IMR-90 (cell line): ENCODE measurements at regions not wholly inside any gene's neighbourhood (a gene's known extent, or its start where the extent isn't known, plus 50 kb on each side); places are given as distances from the start of the nearest gene placed in this dataset.

ENCODE experiments used
- ATAC-seq: fragments of 200-7000 bp; cut with Tn5 transposase; 2 replicates; pipeline ENCODE4 v1.9.1; 2020; ENCODE audit warnings: low read depth, mild to moderate bottlenecking, moderate library complexity
- BruUV-seq: library from RNA; stranded (reverse); fragments of 400-500 nt; replicated peaks from 2 replicates; lab custom pipeline; 2021; lab: Mats Ljungman, UMichigan
- CTCF ChIA-PET: fragments of 300-600 bp; formaldehyde crosslinking; extraction: SDS; loops from one replicate; lab custom pipeline; 2021; ENCODE audit warnings: antibody characterized with exemption; lab: Yijun Ruan, JAX
- POLR2A ChIA-PET: fragments of 300-600 bp; sonication (Branson Sonifier 250); formaldehyde crosslinking; loops from one replicate; lab custom pipeline; 2022; ENCODE audit warnings: antibody characterized with exemption; ENCODE audit not compliant: unreplicated experiment; lab: Charles Lee
- DNase-seq: peaks from one replicate; pipeline ENCODE4 v3.0.0; 2013
- H2AFZ ChIP-seq: replicated peaks from 2 replicates; pipeline ENCODE3; 2013; ENCODE audit warnings: low read length, mild to moderate bottlenecking; ENCODE audit not compliant: poor library complexity
- H2AK5ac ChIP-seq: 2 replicates; pipeline ENCODE4 v1.6.1; 2013; ENCODE audit warnings: low read depth, low read length, inconsistent platforms
- H2AK9ac ChIP-seq: replicated peaks from 2 replicates; pipeline ENCODE3; 2013; ENCODE audit warnings: mild to moderate bottlenecking, low read depth, low read length, moderate library complexity; ENCODE audit not compliant: poor library complexity
- H2BK120ac ChIP-seq: 2 replicates; pipeline ENCODE4 v1.6.1; 2013; ENCODE audit warnings: low read depth, low read length, inconsistent platforms
- H2BK15ac ChIP-seq: 3 replicates; pipeline ENCODE4 v1.6.1; 2013; ENCODE audit warnings: low read depth, low read length, inconsistent platforms
- H2BK20ac ChIP-seq: 2 replicates; pipeline ENCODE4 v1.6.1; 2013; ENCODE audit warnings: low read depth, mild to moderate bottlenecking, inconsistent platforms, low read length, moderate library complexity
- H2BK5ac ChIP-seq: 2 replicates; pipeline ENCODE4 v1.6.1; 2013; ENCODE audit warnings: mild to moderate bottlenecking, low read depth, low read length, inconsistent platforms; ENCODE audit not compliant: poor library complexity, severe bottlenecking
- H3K14ac ChIP-seq: replicated peaks from 2 replicates; pipeline ENCODE4 v1.6.1; 2013; ENCODE audit warnings: low read depth, low read length, inconsistent platforms
- H3K18ac ChIP-seq: 2 replicates; pipeline ENCODE4 v1.6.1; 2013; ENCODE audit warnings: low read depth, low read length, control low read depth
- H3K23ac ChIP-seq: 2 replicates; pipeline ENCODE4 v1.6.1; 2013; ENCODE audit warnings: low read depth, low read length, inconsistent platforms
- H3K27ac ChIP-seq: 2 replicates; pipeline ENCODE4 v1.5.1; 2013; ENCODE audit warnings: mild to moderate bottlenecking, control low read depth, low read length; ENCODE audit not compliant: insufficient read depth
- H3K27me3 ChIP-seq: 2 replicates; pipeline ENCODE4 v1.6.1; 2013; ENCODE audit warnings: low read length; ENCODE audit not compliant: control insufficient read depth, insufficient read depth
- H3K36me3 ChIP-seq: 2 replicates; pipeline ENCODE4 v1.6.1; 2013; ENCODE audit warnings: low read length, mixed read lengths; ENCODE audit not compliant: control insufficient read depth, insufficient read depth
- H3K4ac ChIP-seq: 2 replicates; pipeline ENCODE4 v1.6.1; 2013; ENCODE audit warnings: low read depth, low read length, inconsistent platforms
- H3K4me1 ChIP-seq: 2 replicates; pipeline ENCODE4 v1.6.1; 2013; ENCODE audit warnings: low read length, mixed read lengths; ENCODE audit not compliant: control insufficient read depth, insufficient read depth
- H3K4me2 ChIP-seq: 2 replicates; pipeline ENCODE4 v1.6.1; 2013; ENCODE audit warnings: low read depth, mild to moderate bottlenecking, control low read depth, low read length, moderate library complexity
- H3K4me3 ChIP-seq: 2 replicates; pipeline ENCODE4 v1.5.1; 2013; ENCODE audit warnings: low read depth, mild to moderate bottlenecking, control low read depth, low read length, moderate library complexity; ENCODE audit not compliant: insufficient read depth
- H3K56ac ChIP-seq: 2 replicates; pipeline ENCODE4 v1.6.1; 2013; ENCODE audit warnings: low read length, inconsistent platforms; ENCODE audit not compliant: insufficient read depth; ENCODE audit errors: extremely low read depth
- H3K79me1 ChIP-seq, 2 experiments: 2 replicates each; pipeline ENCODE4 v1.6.1; 2013; ENCODE audit warnings: low read length in 2 of 2, inconsistent platforms in 1 of 2, low read depth in 1 of 2
- H3K9ac ChIP-seq: 2 replicates; pipeline ENCODE4 v1.6.1; 2013; ENCODE audit warnings: low read depth, low read length, control low read depth
- H3K9me1 ChIP-seq: 2 replicates; pipeline ENCODE4 v1.6.1; 2013; ENCODE audit warnings: low read length, inconsistent platforms; ENCODE audit not compliant: insufficient read depth
- H3K9me3 ChIP-seq: 2 replicates; pipeline ENCODE4 v1.6.1; 2013; ENCODE audit warnings: low read length; ENCODE audit not compliant: control insufficient read depth, insufficient read depth
- H4K20me1 ChIP-seq: 2 replicates; pipeline ENCODE4 v1.6.1; 2013; ENCODE audit warnings: low read length, inconsistent platforms; ENCODE audit not compliant: insufficient read depth
- H4K5ac ChIP-seq: 2 replicates; pipeline ENCODE4 v1.6.1; 2013; ENCODE audit warnings: mild to moderate bottlenecking, low read depth, low read length, control low read depth
- H4K8ac ChIP-seq, 2 experiments: 2 replicates each; pipeline ENCODE4 v1.6.1; 2013; ENCODE audit warnings: low read depth in 2 of 2, low read length in 2 of 2, control low read depth in 1 of 2, inconsistent platforms in 1 of 2
- H4K91ac ChIP-seq: 2 replicates; pipeline ENCODE4 v1.6.1; 2013; ENCODE audit warnings: low read depth, low read length, inconsistent platforms; ENCODE audit not compliant: insufficient read depth
- BHLHE40 ChIP-seq: fragments of 150-350 bp; IDR thresholded peaks from 2 replicates; pipeline ENCODE4 v1.6.1; 2016; ENCODE audit warnings: mild to moderate bottlenecking, low read depth, low read length
- CEBPB ChIP-seq: IDR thresholded peaks from 2 replicates; pipeline ENCODE4 v1.6.1; 2012; ENCODE audit warnings: low read depth, low read length, improper control_type of control experiment
- CHD1 ChIP-seq: IDR thresholded peaks from 2 replicates; pipeline ENCODE4 v1.6.1; 2012; ENCODE audit warnings: low read depth, low read length, improper control_type of control experiment
- CTCF ChIP-seq: conservative IDR thresholded peaks from 2 replicates; pipeline ENCODE4 v1.5.1; 2012; ENCODE audit warnings: mild to moderate bottlenecking, low read depth, low read length, improper control_type of control experiment
- ELK1 ChIP-seq: fragments of 150-350 bp; IDR thresholded peaks from 2 replicates; pipeline ENCODE4 v1.6.1; 2016; ENCODE audit warnings: low read depth, mild to moderate bottlenecking, low read length, moderate library complexity, borderline replicate concordance
- FOS ChIP-seq: fragments of 150-350 bp; IDR thresholded peaks from 2 replicates; pipeline ENCODE4 v1.6.1; 2016; ENCODE audit warnings: low read depth, low read length
- MAFK ChIP-seq: IDR thresholded peaks from 2 replicates; pipeline ENCODE4 v1.6.1; 2012; ENCODE audit warnings: low read depth, low read length, improper control_type of control experiment
- MAZ ChIP-seq: IDR thresholded peaks from 2 replicates; pipeline ENCODE4 v1.6.1; 2012; ENCODE audit warnings: low read depth, mild to moderate bottlenecking, low read length, improper control_type of control experiment, moderate library complexity, borderline replicate concordance
- MXI1 ChIP-seq: IDR thresholded peaks from 2 replicates; pipeline ENCODE4 v1.6.1; 2012; ENCODE audit warnings: low read depth, mild to moderate bottlenecking, low read length, moderate library complexity, borderline replicate concordance
- NFE2L2 ChIP-seq: fragments of 150-350 bp; IDR thresholded peaks from 2 replicates; pipeline ENCODE4 v1.6.1; 2016; ENCODE audit warnings: low read depth, mild to moderate bottlenecking, low read length
- POLR2A ChIP-seq: IDR thresholded peaks from 2 replicates; pipeline ENCODE4 v1.6.1; 2012; ENCODE audit warnings: mild to moderate bottlenecking, low read depth, low read length
- RAD21 ChIP-seq: IDR thresholded peaks from 2 replicates; pipeline ENCODE4 v1.6.1; 2012; ENCODE audit warnings: low read length, improper control_type of control experiment
- RCOR1 ChIP-seq: IDR thresholded peaks from 2 replicates; pipeline ENCODE4 v1.6.1; 2012; ENCODE audit warnings: mild to moderate bottlenecking, low read length, improper control_type of control experiment; ENCODE audit not compliant: insufficient replicate concordance
- RFX5 ChIP-seq: IDR thresholded peaks from 2 replicates; pipeline ENCODE4 v1.8.0; 2012; ENCODE audit warnings: low read depth, mild to moderate bottlenecking, low read length, moderate library complexity
- SMC3 ChIP-seq: fragments of 150-350 bp; IDR thresholded peaks from 2 replicates; pipeline ENCODE4 v1.6.1; 2016; ENCODE audit warnings: low read depth, mild to moderate bottlenecking, antibody characterized with exemption, low read length, moderate library complexity
- USF2 ChIP-seq: fragments of 150-350 bp; IDR thresholded peaks from 2 replicates; pipeline ENCODE4 v1.6.1; 2017; ENCODE audit warnings: mild to moderate bottlenecking, antibody characterized with exemption, low read length, low read depth
- WGBS, 2 experiments: methylation state at CpG; one replicate each; pipeline versions ENCODE4 v1.1.5 to v1.1.7; 2013; ENCODE audit warnings: missing lambda C conversion rate in 2 of 2; ENCODE audit not compliant: insufficient read length in 1 of 2; ENCODE audit errors: extremely low coverage in 2 of 2; 5-methylcytosine and 5-hydroxymethylcytosine counted together
- dilution Hi-C: fragments of 300-500 bp; cut with HindIII; formaldehyde crosslinking; loops from one replicate; pipeline ENCODE4 v1.14.3; 2018; ENCODE audit warnings: low sequenced_read_pairs; ENCODE audit not compliant: unreplicated experiment
- in situ Hi-C: fragments of 300-500 bp; cut with MboI; formaldehyde crosslinking; loops from 3 replicates; pipeline ENCODE4 v1.14.3; 2019; ENCODE audit warnings: low sequenced_read_pairs, inconsistent platforms, mixed read lengths
- intact Hi-C: fragments of 100-400 bp; cut with micrococcal nuclease; formaldehyde crosslinking; loops from 2 replicates; pipeline ENCODE4 v1.10.0; 2022

- Histone ChIP-seq H2BK5ac (no peak overlapping the region), H2AFZ (no peak overlapping the region), H4K20me1 (no peaks in the 10 kb centered on the region), H3K9ac (no peak overlapping the region), H3K9me1 (no peaks in the 10 kb centered on the region), H3K79me1 (no peaks in the 10 kb centered on the region), H3K4me1 (no peaks in the 10 kb centered on the region), H3K9me3 (peaks cover 17% of the 10 kb centered on the region), H4K5ac (no peak overlapping the region), H2BK20ac (no peak overlapping the region), H3K27me3 (no peaks in the 10 kb centered on the region), H2AK9ac (no peak overlapping the region), H3K27ac (no peak overlapping the region), H3K18ac (no peak overlapping the region), H3K36me3 (no peaks in the 10 kb centered on the region), H4K8ac (no peak overlapping the region), H3K56ac (no peak overlapping the region), H2BK120ac (no peak overlapping the region), H3K23ac (no peak overlapping the region), H3K4ac (no peak overlapping the region), H3K4me3 (no peak overlapping the region), H3K4me2 (no peak overlapping the region), H4K91ac (no peak overlapping the region), H3K14ac (no peak overlapping the region), H2AK5ac (no peak overlapping the region), H2BK15ac (no peak overlapping the region)
- DNase-seq (no peak), ATAC-seq (no peak)
- WGBS, 2 experiments, result 47% methylated on average over 3 of the region's 10 CpGs; no CpG with 5 or more reads in 1 of the 2 experiments
- intact Hi-C loops (no loop called here), dilution Hi-C loops (no loop called here), in situ Hi-C loops (no loop called here)
- ChIA-PET CTCF (no interaction called here), POLR2A (no interaction called here)
- no TSS peak for BruUV-seq
- TF ChIP-seq MAFK (no peak), POLR2A (no peak), RCOR1 (no peak), MAZ (no peak), RFX5 (no peak), USF2 (no peak), FOS (no peak), CTCF (no peak), ELK1 (no peak), MXI1 (no peak), CEBPB (no peak), RAD21 (no peak), SMC3 (no peak), CHD1 (no peak), NFE2L2 (no peak), BHLHE40 (no peak)
These were observed 1681.0 kb downstream of the NCAM2 start for GRCh38 chr21:22679207-22679606.
